SK-N-MC (cell line): ENCODE measurements at regions not wholly inside any gene's neighbourhood (a gene's known extent, or its start where the extent isn't known, plus 50 kb on each side); places are given as distances from the start of the nearest gene placed in this dataset.

Experiments
- EZH2 ChIP-seq: fragments of 200-600 bp; sonication (generic); IDR thresholded peaks from one replicate; pipeline ENCODE4 v1.6.1; 2017; ENCODE audit warnings: antibody characterized with exemption
- POLR2AphosphoS5 ChIP-seq: IDR thresholded peaks from 2 replicates; pipeline ENCODE4 v1.6.1; 2012; ENCODE audit warnings: mild to moderate bottlenecking, low read depth, low read length, borderline replicate concordance

- TF ChIP-seq EZH2 (no peak), POLR2AphosphoS5 (no peak)
These were observed 1367.2 kb downstream of the KCNT2 start for GRCh38 chr1:195241066-195241465.
